Stimulated activated CD8-positive, alpha-beta memory T cell treated with anti-CD3 and anti-CD28 coated beads, Interleukin-12 subunit alpha, Interleukin-12 subunit beta, amount 100 ng/mL, for 4 hours (primary cell): ENCODE measurements at regions not wholly inside any gene's neighbourhood (a gene's known extent, or its start where the extent isn't known, plus 50 kb on each side); places are given as distances from the start of the nearest gene placed in this dataset.
"Not testable (repeated sequence)": the region's sequence is repeated elsewhere in the genome, so short reads cannot be mapped to it uniquely, and the experiment has no call there.

Experiments used
- DNase-seq: peaks from one replicate; pipeline ENCODE4 v3.0.0-alpha.2; 2020; ENCODE audit warnings: low read depth

GRCh38 chr1:195663549-195664280 lies 944.5 kb downstream of the KCNT2 start:
- no peak for DNase-seq

GRCh38 chr1:195656780-195657179 lies 951.5 kb downstream of the KCNT2 start:
- no peak for DNase-seq

GRCh38 chr1:195648875-195649274 lies 959.4 kb downstream of the KCNT2 start:
- not testable (repeated sequence) for DNase-seq

GRCh38 chr1:195637539-195637938 lies 970.7 kb downstream of the KCNT2 start:
- no peak for DNase-seq

GRCh38 chr1:195618287-195618686 lies 990.0 kb downstream of the KCNT2 start:
- no peak for DNase-seq

GRCh38 chr1:195617106-195617505 lies 991.1 kb downstream of the KCNT2 start:
- no peak for DNase-seq

GRCh38 chr1:195608883-195609282 lies 999.4 kb downstream of the KCNT2 start:
- no peak for DNase-seq

- no peak for DNase-seq
Observed at GRCh38 chr1:195606483-195606882, 1001.8 kb downstream of the KCNT2 start.

- DNase-seq, result no peak
Observed at GRCh38 chr1:195604287-195604686, 1004.0 kb downstream of the KCNT2 start.

- no peak for DNase-seq
Observed at GRCh38 chr1:195597891-195598290, 1010.3 kb downstream of the KCNT2 start.

GRCh38 chr1:195594773-195595172 lies 1013.5 kb downstream of the KCNT2 start:
- DNase-seq, result no peak

GRCh38 chr1:195594322-195594721 lies 1013.9 kb downstream of the KCNT2 start:
- no peak for DNase-seq

GRCh38 chr1:195591917-195592672 lies 1016.1 kb downstream of the KCNT2 start:
- DNase-seq, result no peak

- no peak for DNase-seq
Observed at GRCh38 chr1:195590649-195591048, 1017.6 kb downstream of the KCNT2 start.

GRCh38 chr1:195584870-195585624 lies 1023.2 kb downstream of the KCNT2 start:
- DNase-seq, result no peak

- DNase-seq, result no peak
Observed at GRCh38 chr1:195580988-195581387, 1027.3 kb downstream of the KCNT2 start.

- no peak for DNase-seq
Observed at GRCh38 chr1:195577748-195578147, 1030.5 kb downstream of the KCNT2 start.

GRCh38 chr1:195576641-195577040 lies 1031.6 kb downstream of the KCNT2 start:
- DNase-seq, result no peak

- no peak for DNase-seq
Observed at GRCh38 chr1:195574511-195574910, 1033.7 kb downstream of the KCNT2 start.

GRCh38 chr1:195569934-195570333 lies 1038.3 kb downstream of the KCNT2 start:
- no peak for DNase-seq

GRCh38 chr1:195568389-195568788 lies 1039.9 kb downstream of the KCNT2 start:
- no peak for DNase-seq

GRCh38 chr1:195562074-195562473 lies 1046.2 kb downstream of the KCNT2 start:
- no peak for DNase-seq
